Tibial artery (tissue), 4 donors: ENCODE measurements at regions not wholly inside any gene's neighbourhood (a gene's known extent, or its start where the extent isn't known, plus 50 kb on each side); places are given as distances from the start of the nearest gene placed in this dataset.
"Not testable (repeated sequence)": the region's sequence is repeated elsewhere in the genome, so short reads cannot be mapped to it uniquely, and the experiment has no call there.

Source experiments
- DNase-seq, 2 donors: peaks; one replicate each; pipeline ENCODE4 v3.0.0-alpha.2; 2019
- H3K27ac ChIP-seq, 2 donors: fragments of 200-600 bp; sonication (generic) in 1 of 2; 1 replicate in 1 of 2; 2 replicates in 1 of 2; pipeline ENCODE4 v1.5.1; 2018 to 2019; ENCODE audit warnings: mild to moderate bottlenecking in 1 of 2
- H3K27me3 ChIP-seq, 2 donors: fragments of 200-600 bp; sonication (generic) in 1 of 2; one replicate each; pipeline versions ENCODE4 v1.5.1 to v1.6.0; 2016 to 2019
- H3K36me3 ChIP-seq, 3 donors: fragments of 200-600 bp; sonication (generic) in 2 of 3; one replicate each; pipeline ENCODE4 v1.5.1; 2016 to 2019; ENCODE audit warnings: mild to moderate bottlenecking in 2 of 3
- H3K4me1 ChIP-seq, 4 donors: fragments of 200-600 bp; sonication (generic) in 2 of 4; 1 replicate in 3 of 4; 2 replicates in 1 of 4; pipeline ENCODE4 v1.5.1; 2016 to 2019
- H3K4me3 ChIP-seq, 2 donors: fragments of 200-600 bp; sonication (generic) in 1 of 2; 1 replicate in 1 of 2; 2 replicates in 1 of 2; pipeline ENCODE4 v1.5.1; 2018 to 2019; ENCODE audit warnings: mild to moderate bottlenecking in 2 of 2
- H3K9me3 ChIP-seq, 3 donors: fragments of 200-600 bp; sonication (generic) in 1 of 3; one replicate each; pipeline ENCODE4 v1.5.1; 2016 to 2019
- intact Hi-C: fragments of 100-400 bp; cut with DNase I; formaldehyde crosslinking; loops from one replicate; pipeline ENCODE4 v1.15.0; 2023; ENCODE audit warnings: low total_unique reads
- TF ChIP-seq, protein P1 (sequence below), 2 experiments: fragments of 200-600 bp in 1 of 2; fragments of 450-650 bp in 1 of 2; IDR thresholded peaks; one replicate each; pipeline ENCODE4 v1.5.1; 2017 to 2019; ENCODE audit warnings: antibody characterized with exemption in 2 of 2, mild to moderate bottlenecking in 1 of 2, moderate library complexity in 1 of 2

DNA sequence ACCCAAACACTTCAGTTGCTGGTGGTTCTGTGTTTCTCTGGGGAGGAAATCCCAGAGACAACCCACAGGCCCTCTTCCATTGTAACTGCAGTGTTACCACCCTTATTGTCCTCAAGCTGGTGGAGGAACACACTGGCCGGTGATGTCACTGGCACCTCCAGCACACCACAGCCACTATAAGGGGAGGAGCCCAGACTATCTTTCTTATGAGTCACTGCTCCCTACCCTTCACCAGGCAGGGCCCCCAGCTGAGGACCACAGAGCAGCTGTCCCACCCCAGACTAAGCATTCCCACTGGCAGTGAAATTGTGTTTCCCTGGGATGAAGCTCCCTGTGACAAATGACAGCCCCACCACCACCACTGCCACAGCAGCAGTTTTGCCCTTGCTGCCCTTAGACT is 171.8 kb upstream of the FGF16 start:
- H3K9me3 ChIP-seq, result peaks cover 0 to 7% (median 4%) of the 10 kb centered on the region in 3 donors
- TF ChIP-seq, protein P1, sequence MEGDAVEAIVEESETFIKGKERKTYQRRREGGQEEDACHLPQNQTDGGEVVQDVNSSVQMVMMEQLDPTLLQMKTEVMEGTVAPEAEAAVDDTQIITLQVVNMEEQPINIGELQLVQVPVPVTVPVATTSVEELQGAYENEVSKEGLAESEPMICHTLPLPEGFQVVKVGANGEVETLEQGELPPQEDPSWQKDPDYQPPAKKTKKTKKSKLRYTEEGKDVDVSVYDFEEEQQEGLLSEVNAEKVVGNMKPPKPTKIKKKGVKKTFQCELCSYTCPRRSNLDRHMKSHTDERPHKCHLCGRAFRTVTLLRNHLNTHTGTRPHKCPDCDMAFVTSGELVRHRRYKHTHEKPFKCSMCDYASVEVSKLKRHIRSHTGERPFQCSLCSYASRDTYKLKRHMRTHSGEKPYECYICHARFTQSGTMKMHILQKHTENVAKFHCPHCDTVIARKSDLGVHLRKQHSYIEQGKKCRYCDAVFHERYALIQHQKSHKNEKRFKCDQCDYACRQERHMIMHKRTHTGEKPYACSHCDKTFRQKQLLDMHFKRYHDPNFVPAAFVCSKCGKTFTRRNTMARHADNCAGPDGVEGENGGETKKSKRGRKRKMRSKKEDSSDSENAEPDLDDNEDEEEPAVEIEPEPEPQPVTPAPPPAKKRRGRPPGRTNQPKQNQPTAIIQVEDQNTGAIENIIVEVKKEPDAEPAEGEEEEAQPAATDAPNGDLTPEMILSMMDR (IDR thresholded peaks at IDR 0.05), result no peak
- H3K27me3 ChIP-seq, result no peaks in the 10 kb centered on the region
- no peaks in the 10 kb centered on the region for H3K4me1 ChIP-seq
- H3K36me3 ChIP-seq, result no peaks in the 10 kb centered on the region
- intact Hi-C loops, result no loop called here
- H3K27ac ChIP-seq, result no peak overlapping the region
- no peak overlapping the region for H3K4me3 ChIP-seq
- DNase-seq, result no peak

DNA sequence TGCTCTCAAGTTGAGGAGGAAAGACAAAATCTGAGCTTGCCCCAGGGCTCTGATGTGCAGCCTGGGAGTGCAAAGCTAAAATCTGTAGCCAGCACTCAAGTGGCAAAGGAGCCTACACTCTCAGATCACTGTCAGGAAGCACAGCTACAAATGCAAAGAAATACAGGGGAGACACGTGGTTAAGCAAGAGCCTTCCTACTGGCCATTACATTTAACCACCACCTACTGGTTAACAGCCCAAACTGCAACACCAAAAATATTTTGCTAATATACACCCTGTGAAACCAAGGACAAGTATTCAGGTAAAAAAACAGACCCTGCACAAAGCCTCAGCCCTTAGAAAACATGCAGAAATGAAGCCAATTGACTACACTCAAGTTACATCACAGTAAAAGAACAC is 170.4 kb upstream of the FGF16 start:
- H3K4me1 ChIP-seq, result no peaks in the 10 kb centered on the region
- H3K27me3 ChIP-seq, result no peaks in the 10 kb centered on the region
- TF ChIP-seq, protein P1 (IDR thresholded peaks at IDR 0.05), result no peak
- H3K36me3 ChIP-seq, result no peaks in the 10 kb centered on the region
- intact Hi-C loops, result no loop called here
- H3K9me3 ChIP-seq, result peaks cover 0 to 12% (median 7%) of the 10 kb centered on the region in 3 donors
- H3K27ac ChIP-seq, result no peak overlapping the region
- DNase-seq, result no peak
- no peak overlapping the region for H3K4me3 ChIP-seq

DNA sequence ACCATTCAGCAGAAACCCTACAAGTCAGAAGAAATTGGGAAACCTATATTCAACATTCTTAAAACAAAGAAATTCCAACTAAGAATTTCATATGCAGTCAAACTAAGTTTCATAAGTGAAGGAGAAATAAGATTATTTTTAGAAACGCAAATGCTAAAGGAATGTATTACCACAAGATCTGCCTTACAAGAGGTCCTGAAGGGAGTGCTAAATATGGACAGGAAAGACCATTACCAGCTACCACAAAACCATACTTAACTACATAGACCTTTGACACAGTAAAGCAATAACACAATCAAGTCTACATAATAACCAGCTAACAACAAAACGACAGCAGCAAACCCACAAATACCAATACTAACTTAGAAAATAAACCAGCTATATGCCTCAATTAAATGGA is 169.3 kb upstream of the FGF16 start:
- no peaks in the 10 kb centered on the region for H3K27me3 ChIP-seq
- H3K27ac ChIP-seq, result no peak overlapping the region
- H3K4me3 ChIP-seq, result no peak overlapping the region
- DNase-seq, result no peak
- H3K9me3 ChIP-seq, result peaks cover 0 to 12% (median 0%) of the 10 kb centered on the region in 3 donors
- H3K36me3 ChIP-seq, result no peaks in the 10 kb centered on the region
- TF ChIP-seq, protein P1 (IDR thresholded peaks at IDR 0.05), result no peak
- intact Hi-C loops, result no loop called here
- no peaks in the 10 kb centered on the region for H3K4me1 ChIP-seq

DNA sequence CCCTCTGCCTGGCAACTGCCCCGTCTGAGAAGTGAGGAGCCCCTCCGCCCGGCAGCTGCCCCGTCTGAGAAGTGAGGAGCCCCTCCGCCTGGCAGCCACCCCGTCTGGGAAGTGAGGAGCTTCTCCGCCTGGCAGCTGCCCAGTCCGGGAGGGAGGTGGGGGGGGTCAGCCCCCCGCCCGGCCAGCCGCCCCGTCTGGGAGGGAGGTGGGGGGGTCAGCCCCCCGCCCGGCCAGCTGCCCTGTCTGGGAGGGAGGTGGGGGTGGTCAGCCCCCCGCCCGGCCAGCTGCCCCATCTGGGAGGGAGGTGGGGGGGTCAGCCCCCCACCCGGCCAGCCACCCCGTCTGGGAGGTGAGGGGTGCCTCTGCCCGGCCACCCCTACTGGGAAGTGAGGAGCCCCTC is 167.8 kb upstream of the FGF16 start:
- H3K27ac ChIP-seq, intact Hi-C loops, H3K4me3 ChIP-seq, H3K36me3 ChIP-seq, H3K4me1 ChIP-seq, H3K27me3 ChIP-seq, DNase-seq: not testable (repeated sequence)
- peaks cover 0 to 12% (median 0%) of the 10 kb centered on the region in 3 donors for H3K9me3 ChIP-seq

DNA sequence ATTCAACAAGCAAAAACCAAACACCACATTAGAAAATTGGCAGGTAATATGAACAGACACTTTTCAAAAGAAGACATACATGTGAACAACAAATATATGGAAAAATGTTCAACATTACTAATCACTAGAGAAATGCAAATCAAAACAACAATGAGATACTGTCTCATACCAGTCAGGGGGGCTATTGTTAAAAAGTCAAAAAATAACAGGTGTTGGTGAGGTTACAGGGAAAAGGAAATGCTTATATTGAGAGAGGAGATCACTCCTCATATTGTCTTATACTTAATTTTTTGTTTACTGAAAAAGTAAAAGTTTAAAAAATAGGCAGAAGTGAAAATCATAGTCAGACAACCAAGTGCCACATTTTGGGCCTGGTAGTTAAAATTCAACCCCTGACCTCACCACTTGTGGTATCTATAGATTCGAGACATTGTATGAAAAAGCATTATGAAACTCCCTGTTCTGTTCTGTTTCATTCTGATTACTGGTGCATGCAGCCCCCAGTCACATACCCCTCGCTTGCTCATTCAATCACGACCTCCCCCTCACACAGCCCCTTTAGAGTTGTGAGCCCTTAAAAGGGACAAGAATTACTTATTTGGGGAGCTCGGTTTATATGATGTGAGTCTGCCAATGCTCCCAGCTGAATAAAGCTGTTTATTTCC is 153.7 kb upstream of the FGF16 start:
- Histone ChIP-seq H3K27me3 (no peaks in the 10 kb centered on the region), H3K4me3 (no peak overlapping the region), H3K4me1 (no peaks in the 10 kb centered on the region), H3K27ac (no peak overlapping the region), H3K9me3 (no peaks in the 10 kb centered on the region), H3K36me3 (no peaks in the 10 kb centered on the region)
- intact Hi-C loops, result no loop called here
- TF ChIP-seq, protein P1 (IDR thresholded peaks at IDR 0.05), result no peak
- DNase-seq, result no peak

DNA sequence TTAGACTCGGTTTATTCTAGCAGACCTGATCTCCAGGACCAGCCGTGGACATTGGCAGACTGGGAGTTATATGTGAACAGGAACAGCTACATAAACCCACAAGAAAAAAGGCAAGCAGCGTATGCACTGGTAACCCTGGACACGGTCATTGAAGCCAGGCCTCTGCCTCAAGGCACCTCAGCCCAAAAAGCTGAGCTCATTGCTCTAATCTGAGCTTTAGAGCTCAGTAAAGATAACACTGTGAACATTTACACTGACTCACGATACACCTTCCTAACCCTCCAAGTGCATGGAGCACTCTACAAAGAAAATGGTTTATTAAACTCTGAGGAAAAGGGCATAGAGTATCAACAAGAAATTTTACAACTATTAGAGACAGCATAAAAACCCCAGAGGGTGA is 148.9 kb upstream of the FGF16 start:
- Histone ChIP-seq H3K36me3 (no peaks in the 10 kb centered on the region), H3K4me1 (no peaks in the 10 kb centered on the region), H3K9me3 (no peaks in the 10 kb centered on the region), H3K27ac (no peak overlapping the region), H3K4me3 (no peak overlapping the region), H3K27me3 (no peaks in the 10 kb centered on the region)
- intact Hi-C loops, result no loop called here
- DNase-seq, result no peak
- TF ChIP-seq, protein P1 (IDR thresholded peaks at IDR 0.05), result no peak
